OCI-LY7 (cell line): ENCODE measurements at regions not wholly inside any gene's neighbourhood (a gene's known extent, or its start where the extent isn't known, plus 50 kb on each side); places are given as distances from the start of the nearest gene placed in this dataset.

Experiments used
- EZH2phosphoT487 ChIP-seq: fragments of 200-600 bp; sonication (generic); IDR thresholded peaks from 2 replicates; pipeline ENCODE4 v1.6.1; 2018; ENCODE audit warnings: low read depth, borderline replicate concordance, mild to moderate bottlenecking, mixed run types, antibody characterized with exemption, low read length, moderate library complexity, mixed read lengths
- TF ChIP-seq, protein P1 (sequence below): fragments of 200-600 bp; sonication (generic); conservative IDR thresholded peaks from 2 replicates; pipeline ENCODE4 v1.5.1; 2014; ENCODE audit warnings: mild to moderate bottlenecking, antibody characterized with exemption, low read length, moderate library complexity, mixed read lengths

GRCh38 chr13:67632590-67632989 is 402.5 kb upstream of the PCDH9 start:
- TF ChIP-seq, protein P1, sequence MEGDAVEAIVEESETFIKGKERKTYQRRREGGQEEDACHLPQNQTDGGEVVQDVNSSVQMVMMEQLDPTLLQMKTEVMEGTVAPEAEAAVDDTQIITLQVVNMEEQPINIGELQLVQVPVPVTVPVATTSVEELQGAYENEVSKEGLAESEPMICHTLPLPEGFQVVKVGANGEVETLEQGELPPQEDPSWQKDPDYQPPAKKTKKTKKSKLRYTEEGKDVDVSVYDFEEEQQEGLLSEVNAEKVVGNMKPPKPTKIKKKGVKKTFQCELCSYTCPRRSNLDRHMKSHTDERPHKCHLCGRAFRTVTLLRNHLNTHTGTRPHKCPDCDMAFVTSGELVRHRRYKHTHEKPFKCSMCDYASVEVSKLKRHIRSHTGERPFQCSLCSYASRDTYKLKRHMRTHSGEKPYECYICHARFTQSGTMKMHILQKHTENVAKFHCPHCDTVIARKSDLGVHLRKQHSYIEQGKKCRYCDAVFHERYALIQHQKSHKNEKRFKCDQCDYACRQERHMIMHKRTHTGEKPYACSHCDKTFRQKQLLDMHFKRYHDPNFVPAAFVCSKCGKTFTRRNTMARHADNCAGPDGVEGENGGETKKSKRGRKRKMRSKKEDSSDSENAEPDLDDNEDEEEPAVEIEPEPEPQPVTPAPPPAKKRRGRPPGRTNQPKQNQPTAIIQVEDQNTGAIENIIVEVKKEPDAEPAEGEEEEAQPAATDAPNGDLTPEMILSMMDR = no peak
- no peak for TF ChIP-seq EZH2phosphoT487
